SU-DHL-6 (cell line): ENCODE measurements at regions not wholly inside any gene's neighbourhood (a gene's known extent, or its start where the extent isn't known, plus 50 kb on each side); places are given as distances from the start of the nearest gene placed in this dataset.

Source experiments
- H2AFZ ChIP-seq: fragments of 200-600 bp; sonication (generic); 2 replicates; pipeline ENCODE4 v1.6.1; 2014; ENCODE audit warnings: low read depth, mild to moderate bottlenecking, moderate library complexity, mixed read lengths, antibody characterized with exemption, low read length; ENCODE audit not compliant: severe bottlenecking
- H3F3A ChIP-seq: fragments of 200-600 bp; shearing (Covaris generic); 2 replicates; pipeline ENCODE4 v1.6.0; 2016; ENCODE audit warnings: antibody characterized with exemption, mild to moderate bottlenecking; ENCODE audit not compliant: insufficient read depth
- H3K27ac ChIP-seq: fragments of 200-600 bp; sonication (generic); 2 replicates; pipeline ENCODE4 v1.5.1; 2016; ENCODE audit warnings: low read depth, mild to moderate bottlenecking, low read length, moderate library complexity, mixed read lengths
- H3K27me3 ChIP-seq: fragments of 200-600 bp; sonication (generic), shearing (Covaris generic); 2 replicates; pipeline ENCODE4 v1.6.0; 2014; ENCODE audit warnings: mild to moderate bottlenecking, low read length
- H3K36me3 ChIP-seq: fragments of 200-600 bp; sonication (generic); 2 replicates; pipeline ENCODE4 v1.6.1; 2014; ENCODE audit warnings: mild to moderate bottlenecking, low read length, mixed read lengths
- H3K4me2 ChIP-seq: fragments of 300-600, 200-600 bp; shearing (Covaris generic), sonication (generic); 2 replicates; pipeline ENCODE4 v1.6.0; 2014; ENCODE audit warnings: low read length, low read depth, mild to moderate bottlenecking; ENCODE audit not compliant: poor library complexity, severe bottlenecking
- H3K4me3 ChIP-seq: fragments of 200-600 bp; sonication (generic); 2 replicates; pipeline ENCODE4 v1.5.1; 2014; ENCODE audit warnings: antibody characterized with exemption, low read length, mild to moderate bottlenecking, mixed read lengths; ENCODE audit not compliant: insufficient read depth, poor library complexity, severe bottlenecking
- H3K79me2 ChIP-seq: fragments of 200-600 bp; sonication (generic); 2 replicates; pipeline ENCODE4 v1.6.1; 2014; ENCODE audit warnings: mild to moderate bottlenecking, low read length, moderate library complexity; ENCODE audit not compliant: insufficient read depth
- H3K9ac ChIP-seq: fragments of 200-600 bp; sonication (generic); 2 replicates; pipeline ENCODE4 v1.7.0; 2014; ENCODE audit warnings: mild to moderate bottlenecking, low read length
- H3K9me2 ChIP-seq: fragments of 200-600 bp; sonication (generic); replicated peaks from 2 replicates; pipeline ENCODE4 v1.6.1; 2014; ENCODE audit warnings: low read length; ENCODE audit not compliant: insufficient read depth
- H3K9me3 ChIP-seq: fragments of 200-600 bp; sonication (generic); 2 replicates; pipeline ENCODE4 v1.6.1; 2014; ENCODE audit warnings: low read length, mixed read lengths; ENCODE audit not compliant: insufficient read depth
- H4K20me1 ChIP-seq: fragments of 200-600 bp; sonication (generic); 2 replicates; pipeline ENCODE4 v1.6.1; 2014; ENCODE audit warnings: low read depth, mild to moderate bottlenecking, antibody characterized with exemption, low read length, moderate library complexity, mixed read lengths
- CTCF ChIP-seq: fragments of 200-600 bp; sonication (generic); IDR thresholded peaks from one replicate; pipeline ENCODE4 v1.5.1; 2017; ENCODE audit warnings: antibody characterized with exemption, mild to moderate bottlenecking, low read length, moderate library complexity; ENCODE audit not compliant: insufficient read depth, poor library complexity, severe bottlenecking
- EZH2phosphoT487 ChIP-seq: fragments of 200-600 bp; sonication (generic), shearing (Covaris generic); conservative IDR thresholded peaks from 2 replicates; pipeline ENCODE4 v1.6.1; 2018; ENCODE audit warnings: mild to moderate bottlenecking, antibody characterized with exemption, low read length, moderate library complexity, mixed read lengths

- no peaks in the 10 kb centered on the region for H3K9me2 ChIP-seq
- no peaks in the 10 kb centered on the region for H3F3A ChIP-seq
- H3K27me3 ChIP-seq: no peaks in the 10 kb centered on the region
- peaks cover 8% of the 10 kb centered on the region; the same call in 1 of the 2 replicates for H3K79me2 ChIP-seq
- H3K4me2 ChIP-seq: no peak overlapping the region
- no peaks in the 10 kb centered on the region for H3K9me3 ChIP-seq
- TF ChIP-seq EZH2phosphoT487 (no peak), CTCF (no peak)
- H4K20me1 ChIP-seq: 0 out of 2 replicates have a peak, but pooled peaks cover 10% of the 10 kb centered on the region
- H3K9ac ChIP-seq: no peak overlapping the region
- H3K27ac ChIP-seq: no peak overlapping the region
- no peak overlapping the region for H2AFZ ChIP-seq
- no peaks in the 10 kb centered on the region for H3K36me3 ChIP-seq
- no peak overlapping the region for H3K4me3 ChIP-seq
These were observed 68.2 kb upstream of the MGAT5 start for GRCh38 chr2:134185639-134186038.

- Histone ChIP-seq H3K36me3 (no peaks in the 10 kb centered on the region), H3K9me2 (no peaks in the 10 kb centered on the region), H3K79me2 (peaks cover 4% of the 10 kb centered on the region; the same call in 1 of the 2 replicates), H3K4me2 (no peak overlapping the region), H2AFZ (no peak overlapping the region), H3K27ac (no peak overlapping the region), H3F3A (no peaks in the 10 kb centered on the region), H4K20me1 (0 out of 2 replicates have a peak, but pooled peaks cover 3% of the 10 kb centered on the region), H3K27me3 (no peaks in the 10 kb centered on the region), H3K4me3 (no peak overlapping the region), H3K9me3 (no peaks in the 10 kb centered on the region), H3K9ac (no peak overlapping the region)
- TF ChIP-seq EZH2phosphoT487: no peak
- TF ChIP-seq CTCF: no peak
These were observed 64.7 kb upstream of the MGAT5 start for GRCh38 chr2:134189009-134189720.

- Histone ChIP-seq H3K27me3 (no peaks in the 10 kb centered on the region), H3K9me2 (no peaks in the 10 kb centered on the region), H3K36me3 (no peaks in the 10 kb centered on the region), H3K4me3 (no peak overlapping the region), H3F3A (no peaks in the 10 kb centered on the region), H3K27ac (no peak overlapping the region), H2AFZ (no peak overlapping the region), H3K79me2 (peaks cover 8% of the 10 kb centered on the region; the same call in 1 of the 2 replicates), H4K20me1 (0 out of 2 replicates have a peak, but pooled peaks cover 3% of the 10 kb centered on the region), H3K9me3 (no peaks in the 10 kb centered on the region), H3K4me2 (no peak overlapping the region), H3K9ac (no peak overlapping the region)
- TF ChIP-seq CTCF (no peak), EZH2phosphoT487 (no peak)
These were observed 63.6 kb upstream of the MGAT5 start for GRCh38 chr2:134190062-134190806.
